Astrocyte of the spinal cord (primary cell): ENCODE measurements at regions not wholly inside any gene's neighbourhood (a gene's known extent, or its start where the extent isn't known, plus 50 kb on each side); places are given as distances from the start of the nearest gene placed in this dataset.

Source experiments
- DNase-seq: peaks from one replicate; pipeline ENCODE4 v3.0.0; 2011; ENCODE audit warnings: low read depth, low spot score
- H3K4me3 ChIP-seq: 2 replicates; pipeline ENCODE4 v1.5.1; 2011; ENCODE audit warnings: low read depth, mild to moderate bottlenecking, low read length, moderate library complexity
- CTCF ChIP-seq: IDR thresholded peaks from 2 replicates; pipeline ENCODE4 v1.5.1; 2012; ENCODE audit warnings: low read depth, mild to moderate bottlenecking, low read length, inconsistent platforms
- in situ Hi-C: cut with HindIII; loops from 2 replicates; pipeline ENCODE4 v1.10.0; 2017; ENCODE audit warnings: low sequenced_read_pairs

- no peak overlapping the region for H3K4me3 ChIP-seq
- no peak for TF ChIP-seq CTCF
- in situ Hi-C loops, result no loop called here
- DNase-seq, result no peak
Observed at GRCh38 chr13:40208517-40208916, 457.9 kb downstream of the FOXO1 start.

GRCh38 chr13:40210865-40211585, 455.4 kb downstream of the FOXO1 start:
- in situ Hi-C loops, result no loop called here
- no peak for TF ChIP-seq CTCF
- H3K4me3 ChIP-seq, result no peak overlapping the region
- no peak for DNase-seq

- in situ Hi-C loops, result no loop called here
- TF ChIP-seq CTCF, result no peak
- no peak overlapping the region for H3K4me3 ChIP-seq
- DNase-seq, result no peak
Observed at GRCh38 chr13:40211586-40211968, 454.9 kb downstream of the FOXO1 start.

GRCh38 chr13:40213779-40214178, 452.7 kb downstream of the FOXO1 start:
- in situ Hi-C loops, result no loop called here
- no peak for DNase-seq

GRCh38 chr13:40215311-40215710, 451.1 kb downstream of the FOXO1 start:
- in situ Hi-C loops, result no loop called here
- no peak for DNase-seq
- no peak for TF ChIP-seq CTCF
- no peak overlapping the region for H3K4me3 ChIP-seq

More at GRCh38 chr13:40213779-40214178, 452.7 kb downstream of the FOXO1 start:
- H3K4me3 ChIP-seq, result no peak overlapping the region
- no peak for TF ChIP-seq CTCF

- no peak for DNase-seq
- in situ Hi-C loops, result no loop called here
- no peak for TF ChIP-seq CTCF
- no peak overlapping the region for H3K4me3 ChIP-seq
Observed at GRCh38 chr13:40215747-40216146, 450.7 kb downstream of the FOXO1 start.
